Stimulated activated naive B cell treated with anti-CD40 and anti-IgM and Interleukin-4, amounts not matched to agents 10 μg/mL and 1 μg/mL and 100 μg/mL, for 72 hours (primary cell): ENCODE measurements at regions not wholly inside any gene's neighbourhood (a gene's known extent, or its start where the extent isn't known, plus 50 kb on each side); places are given as distances from the start of the nearest gene placed in this dataset.
"Not testable (repeated sequence)": the region's sequence is repeated elsewhere in the genome, so short reads cannot be mapped to it uniquely, and the experiment has no call there.

Experiments
- ATAC-seq, 2 donors: fragments of 150-1000 bp; cut with Tn5 transposase; replicated peaks; 2 replicates each; pipeline ENCODE4 v1.10.0; 2021; ENCODE audit warnings: moderate library complexity in 1 of 2
- DNase-seq: peaks from one replicate; pipeline ENCODE4 v3.0.0; 2021
- H3K27ac Mint-ChIP-seq: one replicate; pipeline ENCODE4 v1.8.0; 2022; ENCODE audit warnings: mild to moderate bottlenecking, mixed read lengths
- H3K27me3 Mint-ChIP-seq, 2 donors: one replicate each; pipeline ENCODE4 v1.8.0; 2022; ENCODE audit warnings: mixed read lengths in 2 of 2
- H3K36me3 Mint-ChIP-seq, 2 donors: one replicate each; pipeline ENCODE4 v1.8.0; 2022; ENCODE audit warnings: mixed read lengths in 2 of 2, mild to moderate bottlenecking in 1 of 2
- H3K4me1 Mint-ChIP-seq, 2 donors: one replicate each; pipeline ENCODE4 v1.8.0; 2022; ENCODE audit warnings: mixed read lengths in 2 of 2, mild to moderate bottlenecking in 1 of 2
- H3K4me3 Mint-ChIP-seq, 2 donors: one replicate each; pipeline ENCODE4 v1.8.0; 2022; ENCODE audit warnings: mild to moderate bottlenecking in 2 of 2, mixed read lengths in 2 of 2, moderate library complexity in 1 of 2
- H3K9me3 Mint-ChIP-seq, 2 donors: one replicate each; pipeline ENCODE4 v1.8.0; 2022; ENCODE audit warnings: mixed read lengths in 2 of 2, mild to moderate bottlenecking in 1 of 2

- no peak overlapping the region for H3K27ac Mint-ChIP-seq
- H3K9me3 Mint-ChIP-seq: peaks cover 0 to 5% of the 10 kb centered on the region in 2 donors
- ATAC-seq (no peak), DNase-seq (no peak)
- no peaks in the 10 kb centered on the region for H3K27me3 Mint-ChIP-seq
- H3K36me3 Mint-ChIP-seq: no peaks in the 10 kb centered on the region
- no peaks in the 10 kb centered on the region for H3K4me1 Mint-ChIP-seq
- H3K4me3 Mint-ChIP-seq: no peak overlapping the region
Observed at GRCh38 chr7:113368256-113368655, 249.9 kb upstream of the SMIM30 start.

- Mint-ChIP-seq H3K36me3 (no peaks in the 10 kb centered on the region), H3K9me3 (peaks cover 0 to 5% of the 10 kb centered on the region in 2 donors), H3K4me3 (no peak overlapping the region), H3K27ac (no peak overlapping the region), H3K27me3 (no peaks in the 10 kb centered on the region), H3K4me1 (no peaks in the 10 kb centered on the region)
- DNase-seq (no peak), ATAC-seq (no peak)
Observed at GRCh38 chr7:113367041-113367586, 248.8 kb upstream of the SMIM30 start.

DNA sequence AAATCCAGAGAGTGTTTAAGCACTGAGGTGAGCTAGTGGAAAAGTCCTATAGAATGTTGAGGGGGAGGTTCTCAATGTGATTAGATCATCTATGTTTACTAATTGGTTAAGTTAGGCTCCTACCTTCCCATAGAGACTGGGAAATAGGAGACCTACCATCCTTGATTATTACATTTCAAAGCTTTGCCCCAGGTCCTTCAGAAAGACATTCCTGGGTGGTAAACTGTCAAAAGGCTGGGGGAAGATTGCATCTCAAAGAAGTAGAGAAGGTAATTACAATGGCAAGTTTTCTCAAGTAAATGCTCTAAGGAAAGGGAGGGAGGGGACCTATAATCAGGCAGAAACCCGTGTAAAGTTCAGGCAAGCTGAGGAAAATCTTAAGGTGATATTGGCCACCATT is 247.8 kb upstream of the SMIM30 start:
- Mint-ChIP-seq H3K4me1 (no peaks in the 10 kb centered on the region), H3K9me3 (peaks cover 0 to 5% of the 10 kb centered on the region in 2 donors), H3K36me3 (no peaks in the 10 kb centered on the region), H3K27me3 (no peaks in the 10 kb centered on the region), H3K4me3 (no peak overlapping the region), H3K27ac (no peak overlapping the region)
- no peak for DNase-seq
- ATAC-seq: no peak

- Mint-ChIP-seq H3K4me3 (no peak overlapping the region), H3K4me1 (no peaks in the 10 kb centered on the region), H3K27ac (no peak overlapping the region), H3K27me3 (no peaks in the 10 kb centered on the region), H3K36me3 (no peaks in the 10 kb centered on the region), H3K9me3 (peaks cover 0 to 2% of the 10 kb centered on the region in 2 donors)
- DNase-seq: no peak
- ATAC-seq: no peak
Observed at GRCh38 chr7:113349339-113349738, 231.0 kb upstream of the SMIM30 start.

DNA sequence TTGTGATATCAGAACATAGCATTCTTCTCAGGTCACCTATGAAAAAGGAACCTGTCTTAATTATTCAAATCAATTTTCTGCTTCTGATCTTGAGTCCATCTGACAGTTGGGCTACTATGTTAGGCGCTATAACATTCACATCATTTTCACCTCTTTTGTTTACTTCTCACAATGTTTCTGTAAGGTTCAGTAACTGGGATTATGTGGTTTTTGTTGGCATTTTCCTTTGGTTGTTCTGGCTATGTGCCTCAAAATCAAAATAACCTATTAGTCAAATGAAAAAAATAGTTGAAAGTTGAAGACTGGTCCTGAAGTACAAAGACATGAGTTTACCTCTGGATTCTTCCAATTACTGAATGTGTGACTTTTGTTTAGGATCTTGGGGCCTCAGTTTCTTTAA is 221.3 kb upstream of the SMIM30 start:
- Mint-ChIP-seq H3K27me3 (no peaks in the 10 kb centered on the region), H3K27ac (no peak overlapping the region), H3K4me1 (no peaks in the 10 kb centered on the region), H3K4me3 (no peak overlapping the region), H3K36me3 (no peaks in the 10 kb centered on the region), H3K9me3 (peaks cover 0 to 6% of the 10 kb centered on the region in 2 donors)
- DNase-seq (no peak), ATAC-seq (no peak)

GRCh38 chr7:113338071-113338696 is 219.8 kb upstream of the SMIM30 start:
- H3K36me3 Mint-ChIP-seq: no peaks in the 10 kb centered on the region
- H3K4me3 Mint-ChIP-seq: no peak overlapping the region
- H3K27me3 Mint-ChIP-seq: no peaks in the 10 kb centered on the region
- peaks cover 0 to 6% of the 10 kb centered on the region in 2 donors for H3K9me3 Mint-ChIP-seq
- DNase-seq (no peak), ATAC-seq (peak in 1 of 2 donors; percentile 33)
- no peak overlapping the region for H3K27ac Mint-ChIP-seq
- H3K4me1 Mint-ChIP-seq: no peaks in the 10 kb centered on the region

GRCh38 chr7:113336838-113337237 is 218.5 kb upstream of the SMIM30 start:
- not testable (repeated sequence) for ATAC-seq, H3K4me1 Mint-ChIP-seq, H3K9me3 Mint-ChIP-seq, DNase-seq, H3K4me3 Mint-ChIP-seq, H3K36me3 Mint-ChIP-seq, H3K27ac Mint-ChIP-seq, H3K27me3 Mint-ChIP-seq

- Mint-ChIP-seq H3K27ac (no peak overlapping the region), H3K36me3 (no peaks in the 10 kb centered on the region), H3K27me3 (no peaks in the 10 kb centered on the region), H3K9me3 (peaks cover 0 to 4% of the 10 kb centered on the region in 2 donors), H3K4me3 (no peak overlapping the region), H3K4me1 (no peaks in the 10 kb centered on the region)
- DNase-seq (no peak), ATAC-seq (no peak)
Observed at GRCh38 chr7:113331155-113331898, 213.0 kb upstream of the SMIM30 start.

- ATAC-seq (no peak), DNase-seq (no peak)
- Mint-ChIP-seq H3K27ac (no peak overlapping the region), H3K27me3 (no peaks in the 10 kb centered on the region), H3K9me3 (no peaks in the 10 kb centered on the region), H3K4me3 (no peak overlapping the region), H3K4me1 (no peaks in the 10 kb centered on the region), H3K36me3 (no peaks in the 10 kb centered on the region)
Observed at GRCh38 chr7:113321201-113321600, 202.8 kb upstream of the SMIM30 start.

DNA sequence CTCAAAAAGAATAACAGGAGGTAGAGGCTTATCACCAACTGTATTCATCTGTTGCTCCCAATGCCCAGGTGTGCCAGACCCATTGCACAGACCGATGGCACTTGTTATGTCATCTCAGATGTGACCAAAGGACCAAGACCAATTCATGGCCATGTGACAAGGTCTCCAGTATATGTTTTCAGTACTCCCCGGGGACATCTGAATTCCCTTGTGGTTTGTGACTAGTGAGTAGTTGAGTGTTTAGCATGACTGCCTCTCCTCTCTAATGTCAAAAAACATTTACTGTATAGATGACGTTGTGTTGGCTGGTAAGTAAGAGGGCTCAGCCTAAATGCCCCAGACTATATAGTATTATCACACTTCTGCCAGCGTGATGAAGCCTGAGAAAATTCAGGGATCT is 202.1 kb upstream of the SMIM30 start:
- H3K9me3 Mint-ChIP-seq: no peaks in the 10 kb centered on the region
- no peaks in the 10 kb centered on the region for H3K4me1 Mint-ChIP-seq
- ATAC-seq (no peak), DNase-seq (no peak)
- H3K27ac Mint-ChIP-seq: no peak overlapping the region
- H3K36me3 Mint-ChIP-seq: no peaks in the 10 kb centered on the region
- H3K27me3 Mint-ChIP-seq: no peaks in the 10 kb centered on the region
- H3K4me3 Mint-ChIP-seq: no peak overlapping the region

- H3K4me3 Mint-ChIP-seq: no peak overlapping the region
- ATAC-seq: no peak
- no peak for DNase-seq
- no peak overlapping the region for H3K27ac Mint-ChIP-seq
- H3K36me3 Mint-ChIP-seq: no peaks in the 10 kb centered on the region
- H3K27me3 Mint-ChIP-seq: no peaks in the 10 kb centered on the region
- no peaks in the 10 kb centered on the region for H3K4me1 Mint-ChIP-seq
- H3K9me3 Mint-ChIP-seq: no peaks in the 10 kb centered on the region
Observed at GRCh38 chr7:113314594-113314993, 196.2 kb upstream of the SMIM30 start.

DNA sequence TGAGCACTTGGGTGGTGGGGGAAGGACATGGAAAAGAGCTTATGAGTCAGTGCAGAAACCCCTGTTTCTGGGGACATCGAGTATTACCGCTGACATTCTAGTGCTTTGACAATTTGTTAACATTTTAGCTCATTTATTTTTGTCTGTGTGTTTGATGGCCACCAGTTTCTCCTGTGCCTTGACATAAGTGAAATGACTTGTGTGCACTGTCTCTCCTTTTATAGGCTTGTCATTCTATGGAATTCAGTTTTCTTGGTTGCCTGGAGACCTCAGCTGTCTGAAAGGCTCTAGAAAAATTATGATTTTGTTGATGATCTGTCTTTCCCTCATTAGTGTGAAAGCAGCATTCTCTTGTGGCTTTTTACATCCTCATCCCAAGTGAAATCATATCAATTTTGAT is 190.0 kb upstream of the SMIM30 start:
- Mint-ChIP-seq H3K36me3 (no peaks in the 10 kb centered on the region), H3K4me1 (no peaks in the 10 kb centered on the region), H3K27ac (no peak overlapping the region), H3K4me3 (no peak overlapping the region), H3K9me3 (peaks cover 0 to 8% of the 10 kb centered on the region in 2 donors), H3K27me3 (no peaks in the 10 kb centered on the region)
- DNase-seq (no peak), ATAC-seq (no peak)

GRCh38 chr7:113307147-113307546 is 188.8 kb upstream of the SMIM30 start:
- Mint-ChIP-seq H3K4me3 (no peak overlapping the region), H3K36me3 (no peaks in the 10 kb centered on the region), H3K9me3 (peaks cover 0 to 11% of the 10 kb centered on the region in 2 donors), H3K27ac (no peak overlapping the region), H3K4me1 (no peaks in the 10 kb centered on the region), H3K27me3 (no peaks in the 10 kb centered on the region)
- ATAC-seq (no peak), DNase-seq (no peak)

- H3K4me1 Mint-ChIP-seq: no peaks in the 10 kb centered on the region
- H3K4me3 Mint-ChIP-seq: no peak overlapping the region
- H3K27ac Mint-ChIP-seq: no peak overlapping the region
- H3K36me3 Mint-ChIP-seq: no peaks in the 10 kb centered on the region
- no peaks in the 10 kb centered on the region for H3K27me3 Mint-ChIP-seq
- DNase-seq (no peak), ATAC-seq (no peak)
- peaks cover 0 to 11% of the 10 kb centered on the region in 2 donors for H3K9me3 Mint-ChIP-seq
Observed at GRCh38 chr7:113306302-113306701, 187.9 kb upstream of the SMIM30 start.

GRCh38 chr7:113304104-113304503 is 185.8 kb upstream of the SMIM30 start:
- Mint-ChIP-seq H3K36me3 (no peaks in the 10 kb centered on the region), H3K27ac (no peak overlapping the region), H3K27me3 (no peaks in the 10 kb centered on the region)

More at GRCh38 chr7:113304104-113304503, 185.8 kb upstream of the SMIM30 start:
- Mint-ChIP-seq H3K4me3 (no peak overlapping the region), H3K4me1 (no peaks in the 10 kb centered on the region), H3K9me3 (peaks cover 0 to 12% of the 10 kb centered on the region in 2 donors)
- DNase-seq (no peak), ATAC-seq (no peak)
